Hindlimb muscle (tissue), 1 donor: ENCODE measurements at regions not wholly inside any gene's neighbourhood (a gene's known extent, or its start where the extent isn't known, plus 50 kb on each side); places are given as distances from the start of the nearest gene placed in this dataset.
A peak's percentile ranks its signal among the peaks of the same experiment; 100 is the strongest.

Experiments
- DNase-seq: peaks from one replicate; pipeline ENCODE4 v3.0.0-alpha.2; 2013

DNA sequence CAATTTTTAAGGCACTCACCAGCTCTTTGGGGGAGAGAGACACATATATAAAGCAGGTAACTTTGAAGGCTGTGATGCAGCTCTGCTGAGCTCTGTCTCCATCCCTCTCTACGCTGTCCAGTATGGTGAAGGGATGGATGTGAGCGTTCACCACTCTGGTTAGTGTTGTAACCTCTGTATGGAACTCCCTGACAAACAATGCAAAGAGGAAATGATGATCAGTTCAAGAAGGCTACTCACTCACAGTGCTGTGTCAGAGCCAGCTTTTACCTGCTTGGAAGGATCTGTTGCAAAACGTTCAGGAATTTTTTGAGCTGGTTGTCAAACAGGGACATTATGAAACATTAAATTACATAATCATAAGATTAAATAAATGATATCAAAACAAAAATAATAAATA lies 90.8 kb upstream of the SLC10A2 start:
- no peak for DNase-seq

DNA sequence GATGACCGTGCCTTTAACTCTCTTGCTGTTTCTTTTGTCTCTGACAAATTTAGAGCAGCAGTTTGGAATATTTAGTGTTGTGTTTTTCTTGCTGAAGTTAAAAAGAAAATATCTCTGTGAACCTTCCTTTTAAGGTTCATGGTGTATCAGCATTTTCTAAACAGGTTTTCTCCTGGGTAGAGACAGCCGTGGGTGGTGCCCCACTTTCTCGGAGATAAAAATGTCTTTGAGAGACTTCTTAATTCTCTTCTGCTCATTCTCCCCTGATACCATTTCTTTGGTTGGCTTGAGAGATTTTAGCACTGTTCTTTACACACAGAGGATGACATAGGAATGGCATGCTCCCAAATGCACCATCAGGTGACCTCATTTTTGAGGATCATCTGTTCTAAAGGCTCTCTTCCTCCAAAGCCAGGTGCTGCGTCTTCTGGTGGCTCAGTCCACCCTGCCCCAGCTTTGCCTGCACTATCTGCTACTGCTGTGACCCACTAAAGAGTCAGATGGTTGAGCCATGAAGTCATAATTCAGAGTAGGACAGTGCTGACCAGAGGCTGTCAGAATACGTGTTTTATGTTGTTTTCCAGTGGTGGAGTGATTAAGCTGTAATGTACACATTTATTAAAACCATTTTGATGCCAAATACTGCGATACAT lies 90.3 kb upstream of the SLC10A2 start:
- no peak for DNase-seq

GRCh38 chr13:103153466-103153865 lies 87.2 kb upstream of the SLC10A2 start:
- no peak for DNase-seq

- no peak for DNase-seq
Observed at GRCh38 chr13:103147961-103148360, 81.7 kb upstream of the SLC10A2 start.

DNA sequence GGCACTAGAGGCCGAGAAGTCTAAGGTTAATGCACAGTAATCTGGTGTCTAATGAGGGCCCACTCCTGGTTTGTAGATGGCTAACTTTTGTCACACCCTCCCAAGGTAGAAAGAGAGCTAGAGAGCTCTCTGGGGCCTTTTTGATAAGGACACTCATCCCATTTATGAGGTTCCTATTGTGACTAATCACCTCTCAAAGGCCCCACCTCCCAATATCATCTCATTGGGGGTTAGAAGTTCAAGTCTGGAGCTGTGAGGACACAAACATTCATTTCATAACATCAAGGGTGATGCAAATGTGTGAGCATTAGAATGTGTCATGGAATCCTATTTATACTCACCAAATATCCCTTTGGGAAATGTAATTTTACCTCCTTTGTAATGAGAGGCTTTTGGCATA lies 79.2 kb upstream of the SLC10A2 start:
- DNase-seq = no peak

- DNase-seq = no peak
Observed at GRCh38 chr13:103143432-103143831, 77.2 kb upstream of the SLC10A2 start.

DNA sequence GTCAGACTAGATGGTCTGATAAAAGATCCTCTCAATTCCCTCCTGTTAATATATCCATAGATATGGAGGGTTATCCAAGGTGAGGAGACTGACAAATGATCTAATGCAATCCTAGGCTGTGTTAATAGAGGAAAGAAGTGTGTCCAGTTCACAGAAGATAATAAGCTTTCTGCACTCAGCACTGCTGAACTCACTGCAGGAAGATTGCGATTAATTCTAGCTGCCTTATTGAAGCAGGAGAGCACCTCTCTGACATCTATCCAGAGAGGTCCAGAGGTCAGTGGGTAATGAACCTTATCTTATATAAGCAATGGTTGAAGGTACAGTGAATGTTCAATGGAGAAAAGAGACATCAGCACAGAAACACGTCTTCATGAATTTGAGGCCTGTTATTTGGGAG lies 75.9 kb upstream of the SLC10A2 start:
- DNase-seq = no peak

DNA sequence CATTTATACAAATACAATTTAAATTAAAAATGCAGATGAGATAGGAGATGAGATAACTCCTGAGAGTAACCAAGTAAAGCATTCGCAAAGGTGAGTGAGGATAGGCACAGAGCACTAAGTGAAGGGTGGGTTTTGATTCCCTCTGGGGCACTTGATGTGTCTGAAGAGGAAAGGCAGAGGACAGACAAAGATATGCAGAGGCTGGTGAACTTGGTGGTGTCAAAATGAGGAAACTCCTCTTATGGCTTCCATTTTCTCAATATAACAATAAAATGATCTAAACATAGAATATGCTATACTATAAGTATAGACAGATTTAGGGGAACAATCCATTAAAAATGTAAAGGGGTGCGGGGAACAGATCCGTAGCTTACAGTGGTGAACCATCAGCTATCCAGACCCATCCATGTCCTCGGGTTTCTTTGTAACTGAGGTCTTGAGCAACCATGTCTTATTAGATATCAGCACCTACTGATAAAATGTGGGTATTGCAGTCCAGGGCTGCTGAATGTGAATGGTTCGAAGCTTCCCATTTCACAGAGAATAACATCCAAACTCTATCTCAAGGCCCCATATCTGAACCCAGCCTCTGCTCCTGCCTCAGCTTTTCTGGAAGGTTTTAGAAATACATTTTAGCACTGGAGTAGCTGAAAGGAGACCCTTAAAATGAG lies 73.9 kb upstream of the SLC10A2 start:
- DNase-seq = peak; percentile 2

- no peak for DNase-seq
Observed at GRCh38 chr13:103134271-103134670, 68.1 kb upstream of the SLC10A2 start.

DNA sequence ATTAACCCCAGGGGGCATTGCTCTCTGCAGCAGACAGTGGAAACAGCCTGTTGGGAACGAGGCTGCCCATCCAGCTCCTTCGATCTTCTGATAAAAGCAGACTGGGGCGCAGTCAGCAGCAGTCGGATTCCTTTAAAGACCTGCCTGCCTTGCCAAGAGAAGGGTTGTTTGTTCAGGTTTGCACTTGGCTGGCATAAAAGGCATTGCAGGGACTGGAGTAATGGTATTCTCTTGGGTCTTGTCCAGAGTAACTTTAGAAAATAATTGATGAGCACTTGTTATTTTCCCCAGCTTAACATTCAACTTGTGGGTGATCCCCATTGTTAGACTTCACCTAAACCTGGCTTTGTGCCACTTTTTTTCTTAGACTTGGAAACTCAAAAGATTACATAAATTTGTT lies 67.3 kb upstream of the SLC10A2 start:
- DNase-seq = no peak

DNA sequence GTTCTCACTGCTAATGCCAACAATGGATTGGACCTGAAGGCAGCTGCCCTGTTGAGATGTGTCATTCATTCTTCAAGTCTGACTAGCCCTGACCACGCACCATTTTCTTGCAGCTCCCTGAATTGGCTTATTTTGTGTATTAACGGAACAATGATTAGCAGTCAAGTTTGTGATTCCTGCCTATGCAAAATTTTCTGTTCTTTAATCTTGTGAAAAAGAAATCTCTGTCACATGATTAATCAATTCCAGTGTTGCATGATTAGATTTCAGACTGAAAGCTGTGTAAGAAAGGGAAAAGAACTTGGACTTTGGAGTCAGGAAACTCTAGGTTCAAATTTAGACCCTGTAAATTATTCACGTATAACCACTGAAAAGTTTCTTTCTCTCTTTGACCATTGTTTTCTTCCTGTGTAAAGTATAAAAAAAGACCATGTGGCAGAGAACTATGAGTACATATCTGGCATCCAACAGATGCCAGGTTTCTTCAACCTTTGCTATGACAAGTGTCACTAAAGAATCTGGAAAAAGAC lies 64.5 kb upstream of the SLC10A2 start:
- no peak for DNase-seq

- DNase-seq = no peak
Observed at GRCh38 chr13:103130146-103130545, 63.9 kb upstream of the SLC10A2 start.
